Common myeloid progenitor, CD34-positive (primary cell): ENCODE measurements at regions not wholly inside any gene's neighbourhood (a gene's known extent, or its start where the extent isn't known, plus 50 kb on each side); places are given as distances from the start of the nearest gene placed in this dataset.
A peak's percentile ranks its signal among the peaks of the same experiment; 100 is the strongest.

ENCODE experiments used
- CTCF ChIA-PET: fragments of 350-600 bp; sonication (Branson Sonifier 250); formaldehyde crosslinking; loops from one replicate; lab custom pipeline; 2021; ENCODE audit warnings: antibody characterized with exemption; lab: Charles Lee
- POLR2A ChIA-PET: fragments of 350-600 bp; sonication (Branson Sonifier 250); formaldehyde crosslinking; loops from one replicate; lab custom pipeline; 2021; ENCODE audit warnings: antibody characterized with exemption; lab: Charles Lee
- DNase-seq, 3 donors: peaks; one replicate each; pipeline versions ENCODE4 v3.0.0 to v3.0.0-alpha.2; 2013
- H3K27ac ChIP-seq, 2 experiments: 1 replicate in 1 of 2; 2 replicates in 1 of 2; pipeline ENCODE4 v1.7.0; 2013; ENCODE audit warnings: inconsistent platforms in 2 of 2, low read length in 2 of 2, mild to moderate bottlenecking in 2 of 2, low read depth in 1 of 2, moderate library complexity in 1 of 2; ENCODE audit not compliant: severe bottlenecking in 2 of 2, insufficient read depth in 1 of 2, poor library complexity in 1 of 2
- H3K27me3 ChIP-seq, 5 experiments: replicated peaks in 2 of 5; 1 replicate in 3 of 5; 2 replicates in 2 of 5; pipeline versions ENCODE4 v1.6.1 to v1.7.0; 2013; ENCODE audit warnings: low read length in 4 of 5, mild to moderate bottlenecking in 2 of 5, moderate library complexity in 2 of 5, inconsistent platforms in 1 of 5; ENCODE audit not compliant: insufficient read depth in 5 of 5, control insufficient read depth in 4 of 5
- H3K36me3 ChIP-seq, 4 experiments: 1 replicate in 2 of 4; 2 replicates in 2 of 4; pipeline versions ENCODE4 v1.6.1 to v1.7.0; 2013; ENCODE audit warnings: low read length in 3 of 4, control low read depth in 1 of 4, mild to moderate bottlenecking in 1 of 4; ENCODE audit not compliant: control insufficient read depth in 4 of 4, insufficient read depth in 4 of 4
- H3K4me1 ChIP-seq, 4 experiments: 1 replicate in 3 of 4; 2 replicates in 1 of 4; pipeline versions ENCODE4 v1.6.1 to v1.7.1; 2013; ENCODE audit warnings: low read length in 3 of 4, mild to moderate bottlenecking in 3 of 4, control low read depth in 1 of 4, inconsistent platforms in 1 of 4, moderate library complexity in 1 of 4; ENCODE audit not compliant: control insufficient read depth in 4 of 4, insufficient read depth in 4 of 4; ENCODE audit errors: control extremely low read depth in 1 of 4
- H3K4me3 ChIP-seq, 7 experiments: 1 replicate in 4 of 7; 2 replicates in 3 of 7; pipeline versions ENCODE4 v1.5.1 to v1.7.0; 2013; ENCODE audit warnings: mild to moderate bottlenecking in 7 of 7, low read length in 6 of 7, moderate library complexity in 6 of 7, inconsistent platforms in 2 of 7, low read depth in 2 of 7, control low read depth in 1 of 7; ENCODE audit not compliant: insufficient read depth in 4 of 7, control insufficient read depth in 1 of 7; ENCODE audit errors: extremely low read depth in 1 of 7
- H3K9me3 ChIP-seq, 5 experiments: 1 replicate in 4 of 5; 2 replicates in 1 of 5; pipeline versions ENCODE4 v1.6.1 to v1.7.1; 2013; ENCODE audit warnings: low read length in 4 of 5, mild to moderate bottlenecking in 2 of 5, inconsistent platforms in 1 of 5, low read depth in 1 of 5, moderate library complexity in 1 of 5; ENCODE audit not compliant: control insufficient read depth in 4 of 5, insufficient read depth in 2 of 5; ENCODE audit errors: control extremely low read depth in 1 of 5
- WGBS: methylation state at CpG from one replicate; pipeline ENCODE4 v1.1.5; 2013; ENCODE audit not compliant: insufficient coverage; 5-methylcytosine and 5-hydroxymethylcytosine counted together

- H3K9me3 ChIP-seq, result no peaks in the 10 kb centered on the region
- POLR2A ChIA-PET, result no interaction called here
- H3K36me3 ChIP-seq, result no peaks in the 10 kb centered on the region
- peaks cover 3 to 52% (median 18%) of the 10 kb centered on the region in 5 experiments for H3K27me3 ChIP-seq
- peak; percentile 72 to 86 (median 78) for DNase-seq
- CTCF ChIA-PET, result interaction anchor here (0.9 to 1.5 kb wide), 4 partner anchors 10 to 30 kb away, joined by 3 to 4 read pairs (median 4); no protein-coding TSS in a partner anchor
- no peak overlapping the region for H3K4me3 ChIP-seq
- no peak overlapping the region for H3K27ac ChIP-seq
- WGBS, result 59% methylated on average over 13 of the region's 15 CpGs
- no peaks in the 10 kb centered on the region for H3K4me1 ChIP-seq
These were observed 72.6 kb upstream of the LY86 start for GRCh38 chr6:6515691-6516607.

GRCh38 chr6:6516666-6517458 lies 71.7 kb upstream of the LY86 start:
- H3K27ac ChIP-seq, result no peak overlapping the region
- 83% methylated on average over 5 of the region's 11 CpGs for WGBS
- H3K4me3 ChIP-seq, result no peak overlapping the region
- H3K36me3 ChIP-seq, result no peaks in the 10 kb centered on the region
- ChIA-PET POLR2A (no interaction called here), CTCF (interaction anchor here (0.9 to 1.5 kb wide), 6 partner anchors 9 to 30 kb away, joined by 3 to 6 read pairs (median 4); no protein-coding TSS in a partner anchor)
- DNase-seq, result no peak
- H3K27me3 ChIP-seq, result peaks cover 3 to 56% (median 20%) of the 10 kb centered on the region in 5 experiments
- H3K9me3 ChIP-seq, result no peaks in the 10 kb centered on the region
- no peaks in the 10 kb centered on the region for H3K4me1 ChIP-seq

- 72% methylated on average over 4 of the region's 7 CpGs for WGBS
- no peaks in the 10 kb centered on the region for H3K9me3 ChIP-seq
- CTCF ChIA-PET, result interaction anchor here (1.4 to 1.5 kb wide), 2 partner anchors 8 to 16 kb away, joined by 4 to 6 read pairs; no protein-coding TSS in a partner anchor
- no peak overlapping the region for H3K4me3 ChIP-seq
- H3K27me3 ChIP-seq, result peaks cover 3 to 56% (median 18%) of the 10 kb centered on the region in 5 experiments
- H3K27ac ChIP-seq, result no peak overlapping the region
- no peaks in the 10 kb centered on the region for H3K36me3 ChIP-seq
- POLR2A ChIA-PET, result no interaction called here
- H3K4me1 ChIP-seq, result no peaks in the 10 kb centered on the region
- DNase-seq, result no peak
These were observed 69.7 kb upstream of the LY86 start for GRCh38 chr6:6518631-6519427.

- ChIA-PET CTCF (no interaction called here), POLR2A (no interaction called here)
- H3K27ac ChIP-seq, result no peak overlapping the region
- DNase-seq, result peak in 1 of 3 donors; percentile 32
- peaks cover 0 to 34% (median 14%) of the 10 kb centered on the region in 5 experiments for H3K27me3 ChIP-seq
- 84% methylated on average over 7 of the region's 8 CpGs for WGBS
- H3K4me3 ChIP-seq, result no peak overlapping the region
- no peaks in the 10 kb centered on the region for H3K4me1 ChIP-seq
- H3K36me3 ChIP-seq, result no peaks in the 10 kb centered on the region
- H3K9me3 ChIP-seq, result peaks cover 0 to 7% (median 0%) of the 10 kb centered on the region in 5 experiments
These were observed 66.5 kb upstream of the LY86 start for GRCh38 chr6:6521961-6522482.

GRCh38 chr6:6522709-6523108 lies 65.8 kb upstream of the LY86 start:
- H3K4me1 ChIP-seq, result no peaks in the 10 kb centered on the region
- peaks cover 0 to 7% (median 0%) of the 10 kb centered on the region in 5 experiments for H3K9me3 ChIP-seq
- ChIA-PET CTCF (no interaction called here), POLR2A (no interaction called here)
- no peak overlapping the region for H3K4me3 ChIP-seq
- no peak for DNase-seq
- WGBS, result 26% methylated on average over 4 of the region's 5 CpGs
- H3K27ac ChIP-seq, result no peak overlapping the region
- H3K36me3 ChIP-seq, result no peaks in the 10 kb centered on the region
- peaks cover 0 to 30% (median 7%) of the 10 kb centered on the region in 5 experiments for H3K27me3 ChIP-seq

GRCh38 chr6:6524951-6525350 lies 63.6 kb upstream of the LY86 start:
- no peak overlapping the region for H3K27ac ChIP-seq
- no peak overlapping the region for H3K4me3 ChIP-seq
- DNase-seq, result no peak
- H3K4me1 ChIP-seq, result no peaks in the 10 kb centered on the region
- no peaks in the 10 kb centered on the region for H3K36me3 ChIP-seq
- WGBS, result 100% methylated on average over 2 of the region's 3 CpGs
- peaks cover 0 to 9% (median 2%) of the 10 kb centered on the region in 5 experiments for H3K9me3 ChIP-seq
- peaks cover 2 to 15% (median 4%) of the 10 kb centered on the region in 5 experiments for H3K27me3 ChIP-seq
- POLR2A ChIA-PET, result no interaction called here
- CTCF ChIA-PET, result interaction anchor here (1.5 to 3.0 kb wide), 2 partner anchors 22 kb away, joined by 3 to 11 read pairs; no protein-coding TSS in a partner anchor
